ENCODE measurements at regions not wholly inside any gene's neighbourhood (a gene's known extent, or its start where the extent isn't known, plus 50 kb on each side); places are given as distances from the start of the nearest gene placed in this dataset.

GRCh38 chr20:50283370-50283769 is 92.7 kb downstream of the CEBPB start:
- TF ChIP-seq POLR2A (IDR thresholded peaks at IDR 0.05; ENCODE audit: low read length) (no peak), GATA1 (IDR thresholded peaks at IDR 0.05; ENCODE audit: low read depth, low read length) (no peak)
